ENCODE measurements at regions not wholly inside any gene's neighbourhood (a gene's known extent, or its start where the extent isn't known, plus 50 kb on each side); places are given as distances from the start of the nearest gene placed in this dataset.

DNA sequence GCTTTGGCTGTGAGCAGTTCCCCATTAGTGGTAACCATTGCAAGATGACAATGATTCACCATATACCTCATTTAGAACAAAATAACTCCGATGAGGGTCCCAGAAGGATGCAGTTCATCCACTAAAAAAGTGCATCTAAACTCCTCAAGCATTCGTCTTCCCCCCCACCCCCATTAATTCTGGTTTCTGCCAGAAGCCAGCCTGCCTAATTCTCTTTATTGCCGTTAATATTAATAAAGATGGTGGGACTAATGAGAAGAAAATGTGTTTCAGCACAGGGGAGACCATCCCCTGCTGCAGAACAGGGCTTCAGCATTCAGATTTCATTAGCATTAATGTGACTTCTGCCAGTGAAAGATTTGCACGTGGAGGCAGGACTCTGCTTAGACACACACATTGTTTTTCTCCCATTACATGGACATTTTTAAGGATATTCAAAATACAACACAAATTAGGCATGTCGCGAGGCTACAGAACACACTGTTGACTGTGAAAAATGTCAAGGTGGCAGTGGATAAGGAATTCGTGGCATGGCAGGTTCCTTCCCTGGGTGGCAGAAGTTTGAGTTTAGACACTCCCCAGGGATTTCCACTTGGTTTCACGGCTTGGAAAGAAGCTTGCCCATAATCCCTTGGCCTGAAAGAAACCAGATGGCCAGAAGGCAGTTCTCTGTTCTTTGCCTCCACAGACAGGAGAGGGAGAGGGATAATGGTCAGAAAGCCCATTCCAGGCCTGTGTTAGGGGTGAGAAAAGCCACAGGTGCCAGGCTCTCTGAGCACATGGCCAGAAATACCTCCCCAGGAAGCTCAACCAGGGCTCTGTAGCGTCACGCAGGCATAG, 236.5 kb downstream of the FOXO1 start (continued):
- no peak for TF ChIP-seq USF2 (IDR thresholded peaks at IDR 0.05; ENCODE audit: borderline replicate concordance, low read depth, low read length)
- no peak for TF ChIP-seq EGR1 (IDR thresholded peaks at IDR 0.05; ENCODE audit: borderline replicate concordance in 1 of 2, low read depth in 2 of 2, low read length in 2 of 2)
- TF ChIP-seq, protein P1, sequence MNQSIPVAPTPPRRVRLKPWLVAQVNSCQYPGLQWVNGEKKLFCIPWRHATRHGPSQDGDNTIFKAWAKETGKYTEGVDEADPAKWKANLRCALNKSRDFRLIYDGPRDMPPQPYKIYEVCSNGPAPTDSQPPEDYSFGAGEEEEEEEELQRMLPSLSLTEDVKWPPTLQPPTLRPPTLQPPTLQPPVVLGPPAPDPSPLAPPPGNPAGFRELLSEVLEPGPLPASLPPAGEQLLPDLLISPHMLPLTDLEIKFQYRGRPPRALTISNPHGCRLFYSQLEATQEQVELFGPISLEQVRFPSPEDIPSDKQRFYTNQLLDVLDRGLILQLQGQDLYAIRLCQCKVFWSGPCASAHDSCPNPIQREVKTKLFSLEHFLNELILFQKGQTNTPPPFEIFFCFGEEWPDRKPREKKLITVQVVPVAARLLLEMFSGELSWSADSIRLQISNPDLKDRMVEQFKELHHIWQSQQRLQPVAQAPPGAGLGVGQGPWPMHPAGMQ (IDR thresholded peaks at IDR 0.05; ENCODE audit: borderline replicate concordance) = no peak
- no peak for TF ChIP-seq BCLAF1 (IDR thresholded peaks at IDR 0.05)
- TF ChIP-seq EP300 (IDR thresholded peaks at IDR 0.05; ENCODE audit: borderline replicate concordance in 1 of 2, control insufficient read depth in 1 of 2, low read depth in 2 of 2, low read length in 2 of 2) = no peak
- no peak for TF ChIP-seq IKZF2 (IDR thresholded peaks at IDR 0.05)
- no peak for TF ChIP-seq NFIC (IDR thresholded peaks at IDR 0.05; ENCODE audit: low read depth, low read length)
- no peak for TF ChIP-seq SP1 (IDR thresholded peaks at IDR 0.05; ENCODE audit: low read depth, low read length)
- TF ChIP-seq, protein P2, sequence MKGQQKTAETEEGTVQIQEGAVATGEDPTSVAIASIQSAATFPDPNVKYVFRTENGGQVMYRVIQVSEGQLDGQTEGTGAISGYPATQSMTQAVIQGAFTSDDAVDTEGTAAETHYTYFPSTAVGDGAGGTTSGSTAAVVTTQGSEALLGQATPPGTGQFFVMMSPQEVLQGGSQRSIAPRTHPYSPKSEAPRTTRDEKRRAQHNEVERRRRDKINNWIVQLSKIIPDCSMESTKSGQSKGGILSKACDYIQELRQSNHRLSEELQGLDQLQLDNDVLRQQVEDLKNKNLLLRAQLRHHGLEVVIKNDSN (IDR thresholded peaks at IDR 0.05; ENCODE audit: borderline replicate concordance, extremely low read length, insufficient read depth, low read depth, low read length) = no peak
- no peak for TF ChIP-seq MTA2 (IDR thresholded peaks at IDR 0.05; ENCODE audit: low read depth)
